ENCODE measurements at regions not wholly inside any gene's neighbourhood (a gene's known extent, or its start where the extent isn't known, plus 50 kb on each side); places are given as distances from the start of the nearest gene placed in this dataset.

GRCh38 chr13:76769271-76769791 lies 116.9 kb downstream of the KCTD12 start:
- TF ChIP-seq POLR2A (IDR thresholded peaks at IDR 0.05) (no peak), EP300 (IDR thresholded peaks at IDR 0.05) (no peak)
- TF ChIP-seq, protein P1, sequence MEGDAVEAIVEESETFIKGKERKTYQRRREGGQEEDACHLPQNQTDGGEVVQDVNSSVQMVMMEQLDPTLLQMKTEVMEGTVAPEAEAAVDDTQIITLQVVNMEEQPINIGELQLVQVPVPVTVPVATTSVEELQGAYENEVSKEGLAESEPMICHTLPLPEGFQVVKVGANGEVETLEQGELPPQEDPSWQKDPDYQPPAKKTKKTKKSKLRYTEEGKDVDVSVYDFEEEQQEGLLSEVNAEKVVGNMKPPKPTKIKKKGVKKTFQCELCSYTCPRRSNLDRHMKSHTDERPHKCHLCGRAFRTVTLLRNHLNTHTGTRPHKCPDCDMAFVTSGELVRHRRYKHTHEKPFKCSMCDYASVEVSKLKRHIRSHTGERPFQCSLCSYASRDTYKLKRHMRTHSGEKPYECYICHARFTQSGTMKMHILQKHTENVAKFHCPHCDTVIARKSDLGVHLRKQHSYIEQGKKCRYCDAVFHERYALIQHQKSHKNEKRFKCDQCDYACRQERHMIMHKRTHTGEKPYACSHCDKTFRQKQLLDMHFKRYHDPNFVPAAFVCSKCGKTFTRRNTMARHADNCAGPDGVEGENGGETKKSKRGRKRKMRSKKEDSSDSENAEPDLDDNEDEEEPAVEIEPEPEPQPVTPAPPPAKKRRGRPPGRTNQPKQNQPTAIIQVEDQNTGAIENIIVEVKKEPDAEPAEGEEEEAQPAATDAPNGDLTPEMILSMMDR (IDR thresholded peaks at IDR 0.05): no peak

All from ovary (tissue), 3 donors.